Adrenal gland (tissue), 9 donors: ENCODE measurements at regions not wholly inside any gene's neighbourhood (a gene's known extent, or its start where the extent isn't known, plus 50 kb on each side); places are given as distances from the start of the nearest gene placed in this dataset.

Experiments
- DNase-seq, 7 donors: peaks; one replicate each; pipeline ENCODE4 v3.0.0-alpha.2; 2019 to 2020
- H3K27ac ChIP-seq, 5 donors: fragments of 200-600 bp; sonication (generic) in 4 of 5; 1 replicate in 3 of 5; 2 replicates in 2 of 5; pipeline versions ENCODE4 v1.5.1 to v1.8.0; 2016 to 2020; ENCODE audit warnings: mild to moderate bottlenecking in 1 of 5
- H3K27me3 ChIP-seq: fragments of 200-600 bp; 2 replicates; pipeline ENCODE4 v1.8.0; 2021
- H3K36me3 ChIP-seq, 2 donors: fragments of 200-600 bp; replicated peaks in 1 of 2; 1 replicate in 1 of 2; 2 replicates in 1 of 2; pipeline versions ENCODE4 v1.5.1 to v1.8.0; 2018 to 2022
- H3K4me1 ChIP-seq, 2 donors: fragments of 200-600 bp; replicated peaks in 1 of 2; 1 replicate in 1 of 2; 2 replicates in 1 of 2; pipeline versions ENCODE4 v1.5.1 to v1.8.0; 2018 to 2021
- H3K4me3 ChIP-seq, 4 donors: fragments of 200-600 bp; sonication (generic) in 3 of 4; one replicate each; pipeline ENCODE4 v1.5.1; 2016 to 2018
- H3K9me3 ChIP-seq, 3 donors: fragments of 200-600 bp; sonication (generic) in 1 of 3; replicated peaks in 1 of 3; 1 replicate in 2 of 3; 2 replicates in 1 of 3; pipeline versions ENCODE4 v1.5.1 to v1.8.0; 2016 to 2021
- POLR2A ChIP-seq, 2 donors: fragments of 450-650 bp; IDR thresholded peaks; one replicate each; pipeline ENCODE4 v1.6.1; 2017; ENCODE audit warnings: antibody characterized with exemption in 2 of 2, mild to moderate bottlenecking in 2 of 2, moderate library complexity in 1 of 2
- WGBS, 4 donors: extraction: QIAGEN DNeasy Blood & Tissue Kit in 2 of 4; methylation state at CpG; one replicate each; pipeline versions ENCODE4 v1.1.5 to v1.1.7; 2013 to 2017; 5-methylcytosine and 5-hydroxymethylcytosine counted together
- intact Hi-C, 2 donors: fragments of 100-400 bp; cut with DNase I; formaldehyde crosslinking; loops; one replicate each; pipeline versions ENCODE4 v1.14.1 to v1.15.0; 2022 to 2023
- TF ChIP-seq, protein P1 (sequence below), 6 experiments: fragments of 450-650 bp in 4 of 6; fragments of 200-600 bp in 2 of 6; sonication (generic) in 1 of 6; IDR thresholded peaks; 1 replicate in 5 of 6; 2 replicates in 1 of 6; pipeline versions ENCODE4 v1.5.1 to v1.8.0; 2016 to 2021; ENCODE audit warnings: antibody characterized with exemption in 6 of 6, mild to moderate bottlenecking in 2 of 6, moderate library complexity in 1 of 6
- donor health status: healthy with polysubstance abuse.
- donor health status: Bipolar disorder and iron deficiency.
- donor health status: DM: yes; HTN: yes; CAD: no.
- donor health status: DM: no; HTN: no; CAD: no.
- donor health status: DM: no; HTN: no; CAD: no.

DNA sequence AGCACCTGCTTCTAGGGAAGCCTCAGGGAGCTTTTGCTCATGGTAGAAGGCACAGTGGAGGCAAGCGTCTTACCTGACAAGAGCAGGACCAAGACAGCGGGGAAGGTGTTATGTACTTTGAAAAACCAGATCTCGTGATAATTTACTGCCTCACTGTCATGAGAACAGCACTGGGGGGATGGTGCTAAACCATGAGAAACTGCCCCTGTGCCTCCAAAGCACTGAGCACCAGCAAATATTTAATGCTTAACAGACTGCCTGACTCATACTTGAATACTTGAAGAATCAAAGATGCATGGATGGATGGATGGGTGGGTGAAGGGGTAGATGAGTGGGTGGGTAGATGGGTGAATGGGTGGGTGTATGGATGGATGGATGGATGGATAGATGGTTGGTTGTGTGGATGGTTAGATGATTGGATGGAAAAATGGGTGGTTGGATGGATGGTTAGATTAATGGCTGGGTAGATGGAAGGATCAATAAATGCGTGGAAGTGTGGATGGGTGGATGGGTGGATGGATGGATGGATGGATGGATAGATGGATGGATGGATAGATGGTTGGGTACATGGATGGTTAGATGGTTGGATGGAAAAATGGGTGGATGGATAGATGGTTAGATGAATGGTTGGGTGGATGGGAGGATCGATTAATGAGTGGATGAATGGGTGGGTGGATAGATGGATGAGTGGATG, 101.1 kb upstream of the IPO5 start:
- Histone ChIP-seq H3K27me3 (no peaks in the 10 kb centered on the region), H3K9me3 (no peaks in the 10 kb centered on the region), H3K4me3 (no peak overlapping the region), H3K36me3 (no peaks in the 10 kb centered on the region), H3K27ac (no peak overlapping the region), H3K4me1 (peaks cover 0 to 15% of the 10 kb centered on the region in 2 donors)
- TF ChIP-seq, protein P1, sequence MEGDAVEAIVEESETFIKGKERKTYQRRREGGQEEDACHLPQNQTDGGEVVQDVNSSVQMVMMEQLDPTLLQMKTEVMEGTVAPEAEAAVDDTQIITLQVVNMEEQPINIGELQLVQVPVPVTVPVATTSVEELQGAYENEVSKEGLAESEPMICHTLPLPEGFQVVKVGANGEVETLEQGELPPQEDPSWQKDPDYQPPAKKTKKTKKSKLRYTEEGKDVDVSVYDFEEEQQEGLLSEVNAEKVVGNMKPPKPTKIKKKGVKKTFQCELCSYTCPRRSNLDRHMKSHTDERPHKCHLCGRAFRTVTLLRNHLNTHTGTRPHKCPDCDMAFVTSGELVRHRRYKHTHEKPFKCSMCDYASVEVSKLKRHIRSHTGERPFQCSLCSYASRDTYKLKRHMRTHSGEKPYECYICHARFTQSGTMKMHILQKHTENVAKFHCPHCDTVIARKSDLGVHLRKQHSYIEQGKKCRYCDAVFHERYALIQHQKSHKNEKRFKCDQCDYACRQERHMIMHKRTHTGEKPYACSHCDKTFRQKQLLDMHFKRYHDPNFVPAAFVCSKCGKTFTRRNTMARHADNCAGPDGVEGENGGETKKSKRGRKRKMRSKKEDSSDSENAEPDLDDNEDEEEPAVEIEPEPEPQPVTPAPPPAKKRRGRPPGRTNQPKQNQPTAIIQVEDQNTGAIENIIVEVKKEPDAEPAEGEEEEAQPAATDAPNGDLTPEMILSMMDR (IDR thresholded peaks at IDR 0.05) = no peak
- TF ChIP-seq POLR2A (IDR thresholded peaks at IDR 0.05) = no peak
- WGBS, 4 donors = 72 to 76% (median 73%) methylated on average over 5 of the region's 5 CpGs
- intact Hi-C loops = loop anchor here in 1 of 2 donors (10.0 kb wide), 1 partner anchor 822 kb away; no protein-coding TSS in a partner anchor
- no peak for DNase-seq

DNA sequence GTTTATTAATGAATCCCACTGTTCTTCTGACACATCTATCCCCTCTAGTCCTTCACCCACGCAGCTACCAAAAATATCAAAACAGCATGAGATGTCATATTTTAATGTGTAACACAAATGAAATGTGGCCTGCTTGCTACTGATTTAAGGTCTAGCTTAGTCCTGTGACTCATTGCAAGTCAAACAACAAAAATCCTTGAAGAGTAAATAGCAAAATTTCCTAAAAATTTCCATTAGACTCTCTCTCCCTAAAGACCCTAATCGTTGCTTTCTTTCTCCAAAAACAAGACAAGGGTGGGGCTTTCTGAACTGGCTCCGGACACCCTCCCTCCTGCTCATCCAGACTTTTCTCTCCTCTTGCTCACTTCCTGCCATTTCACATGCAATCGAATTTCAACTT, 99.9 kb upstream of the IPO5 start:
- WGBS, 4 donors = 27 to 40% (median 33%) methylated on average over 4 of the region's 4 CpGs
- intact Hi-C loops = loop anchor here in 1 of 2 donors (10.0 kb wide), 1 partner anchor 821 kb away; no protein-coding TSS in a partner anchor
- H3K4me1 ChIP-seq = peaks cover 0 to 15% of the 10 kb centered on the region in 2 donors
- no peaks in the 10 kb centered on the region for H3K27me3 ChIP-seq
- no peaks in the 10 kb centered on the region for H3K36me3 ChIP-seq
- TF ChIP-seq, protein P1 (IDR thresholded peaks at IDR 0.05) = no peak
- TF ChIP-seq POLR2A (IDR thresholded peaks at IDR 0.05) = no peak
- H3K9me3 ChIP-seq = no peaks in the 10 kb centered on the region
- H3K4me3 ChIP-seq = no peak overlapping the region
- DNase-seq = no peak
- H3K27ac ChIP-seq = peak overlapping the region in 2 of 5 donors; percentile 35 to 51

DNA sequence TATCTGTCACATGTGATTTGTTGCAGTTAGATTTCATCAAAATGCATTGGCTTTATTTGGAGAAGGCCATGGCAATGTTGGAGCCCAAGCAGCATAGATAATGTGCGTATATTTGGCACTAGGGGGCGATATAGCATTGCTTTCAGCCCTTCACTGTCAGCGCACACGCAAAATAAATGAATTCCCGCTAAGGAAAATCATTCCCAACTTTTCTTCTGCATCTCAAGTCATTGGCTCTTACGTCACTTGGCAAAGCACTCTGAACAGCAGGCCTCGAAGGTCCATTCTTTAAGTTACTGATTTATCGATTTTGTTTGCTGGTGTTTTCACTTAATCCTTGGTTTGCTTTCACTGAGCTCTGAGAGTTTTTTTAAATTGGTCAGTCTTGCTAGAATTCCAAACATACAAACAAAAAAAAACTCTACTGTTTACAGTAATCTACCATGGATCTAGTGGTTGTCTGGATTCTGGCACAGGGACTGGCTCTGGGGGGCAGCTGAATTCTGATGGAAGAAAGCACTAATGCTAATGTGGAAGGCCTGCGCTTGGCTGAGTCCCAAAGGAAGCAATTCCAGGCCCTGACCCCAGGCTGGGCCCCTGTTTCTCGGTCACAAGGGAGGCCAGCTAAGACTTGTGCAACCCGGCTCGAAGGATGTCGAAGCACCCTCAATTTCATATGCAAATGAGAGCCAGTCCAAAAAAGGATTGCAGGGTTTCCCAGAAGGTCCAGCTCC, 97.7 kb upstream of the IPO5 start:
- Histone ChIP-seq H3K4me3 (no peak overlapping the region), H3K27ac (peak overlapping the region in 2 of 5 donors; percentile 10 to 49), H3K36me3 (no peaks in the 10 kb centered on the region)

DNA sequence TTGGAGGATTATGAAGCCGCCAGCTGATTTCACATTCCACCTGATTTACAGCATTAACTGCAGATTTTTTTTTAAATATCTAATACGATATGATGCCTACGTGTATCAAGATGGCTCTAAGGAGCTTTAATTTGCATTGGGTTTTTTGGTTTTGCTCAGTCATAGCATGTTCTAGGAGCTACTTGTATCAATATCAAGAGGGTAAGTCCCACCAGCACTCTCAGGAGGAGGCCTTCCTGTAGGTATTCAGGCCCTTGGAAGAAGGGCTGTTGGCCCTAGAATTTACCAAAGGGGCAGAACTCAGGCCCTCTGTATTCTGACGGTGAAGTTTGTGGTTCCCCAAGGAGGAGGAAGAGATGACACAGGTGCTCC, 97.2 kb upstream of the IPO5 start:
- no peak for DNase-seq
- Histone ChIP-seq H3K27me3 (no peaks in the 10 kb centered on the region), H3K27ac (peak overlapping the region in 1 of 5 donors; percentile 54), H3K9me3 (no peaks in the 10 kb centered on the region), H3K36me3 (no peaks in the 10 kb centered on the region), H3K4me3 (no peak overlapping the region), H3K4me1 (peaks cover 0 to 15% of the 10 kb centered on the region in 2 donors)
- TF ChIP-seq, protein P1 (IDR thresholded peaks at IDR 0.05) = no peak
- TF ChIP-seq POLR2A (IDR thresholded peaks at IDR 0.05) = no peak
- intact Hi-C loops = loop anchor here in 1 of 2 donors (10.0 kb wide), 1 partner anchor 819 kb away; no protein-coding TSS in a partner anchor
- 58 to 81% (median 71%) methylated on average over 4 of the region's 4 CpGs for WGBS, 4 donors

More for the DNA sequence above, 97.7 kb upstream of the IPO5 start:
- peak; percentile 46 to 81 (median 52) for DNase-seq
- 10 to 19% (median 17%) methylated on average over 13 of the region's 13 CpGs for WGBS, 4 donors
- TF ChIP-seq POLR2A (IDR thresholded peaks at IDR 0.05) = no peak
- TF ChIP-seq, protein P1 (IDR thresholded peaks at IDR 0.05) = peak; percentile 57 to 89 (median 79)
- Histone ChIP-seq H3K4me1 (peaks cover 0 to 15% of the 10 kb centered on the region in 2 donors), H3K9me3 (no peaks in the 10 kb centered on the region), H3K27me3 (no peaks in the 10 kb centered on the region)
- intact Hi-C loops = loop anchor here in 1 of 2 donors (10.0 kb wide), 1 partner anchor 819 kb away; no protein-coding TSS in a partner anchor
